ENCODE measurements at regions not wholly inside any gene's neighbourhood (a gene's known extent, or its start where the extent isn't known, plus 50 kb on each side); places are given as distances from the start of the nearest gene placed in this dataset.

- H2AFZ ChIP-seq (ENCODE audit: low read length), result no peak overlapping the region
- H3F3A ChIP-seq (ENCODE audit: insufficient read depth, low read length), result no peaks in the 10 kb centered on the region
- H3K9me2 ChIP-seq (replicated peaks; ENCODE audit: insufficient read depth, low read length), result no peaks in the 10 kb centered on the region
- no peaks in the 10 kb centered on the region for H3K27me3 ChIP-seq (replicated peaks; ENCODE audit: insufficient read depth, low read length)
- no peak overlapping the region for H3K4me2 ChIP-seq (ENCODE audit: low read depth, low read length)
- H3K9me3 ChIP-seq (replicated peaks; ENCODE audit: insufficient read depth, low read length), result no peaks in the 10 kb centered on the region
- no peaks in the 10 kb centered on the region for H3K79me2 ChIP-seq (ENCODE audit: low read length)
- no peak overlapping the region for H3K27ac ChIP-seq (ENCODE audit: low read length)
- no peaks in the 10 kb centered on the region for H3K36me3 ChIP-seq (replicated peaks; ENCODE audit: insufficient read depth, low read length)
- no peak overlapping the region for H3K4me3 ChIP-seq (ENCODE audit: low read length)
- no peaks in the 10 kb centered on the region for H3K4me1 ChIP-seq (ENCODE audit: low read length)
- no peak overlapping the region for H3K9ac ChIP-seq (ENCODE audit: low read length)
- no peak for TF ChIP-seq EZH2phosphoT487 (IDR thresholded peaks at IDR 0.05; ENCODE audit: low read length)
- no peak for TF ChIP-seq CTCF (IDR thresholded peaks at IDR 0.05; ENCODE audit: low read length)
- no peak for TF ChIP-seq EZH2 (optimal IDR thresholded peaks at IDR 0.05; ENCODE audit: low read depth, low read length)
- H4K20me1 ChIP-seq (ENCODE audit: insufficient read depth, low read length), result no peaks in the 10 kb centered on the region
- DNase-seq, result no peak
These were observed 360.5 kb upstream of the TARS1 start for GRCh38 chr5:33080287-33080686.

DNA sequence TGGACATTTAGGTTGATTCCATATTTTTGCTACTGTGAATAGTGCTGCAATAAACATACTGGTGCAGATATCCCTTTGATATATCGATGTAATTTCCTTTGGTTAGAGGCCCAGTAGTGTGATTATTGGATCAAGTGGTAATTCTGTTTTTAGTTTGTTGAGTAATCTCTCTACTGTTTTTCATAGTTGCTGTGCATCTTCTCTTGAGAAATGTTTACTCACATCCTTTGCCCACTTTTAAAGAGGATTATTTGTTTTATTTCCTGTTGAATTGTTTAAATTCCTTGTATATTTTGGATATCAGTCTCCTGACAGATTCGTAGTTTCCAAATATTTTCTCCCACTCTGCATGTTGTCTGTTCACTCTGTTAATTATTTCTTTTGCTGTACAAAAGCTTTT lies 352.6 kb upstream of the TARS1 start:
- no peaks in the 10 kb centered on the region for H3K27me3 ChIP-seq (replicated peaks; ENCODE audit: insufficient read depth, low read length)
- TF ChIP-seq CTCF (IDR thresholded peaks at IDR 0.05; ENCODE audit: low read length), result no peak
- no peak for TF ChIP-seq EZH2 (optimal IDR thresholded peaks at IDR 0.05; ENCODE audit: low read depth, low read length)
- TF ChIP-seq EZH2phosphoT487 (IDR thresholded peaks at IDR 0.05; ENCODE audit: low read length), result no peak
- no peak overlapping the region for H3K9ac ChIP-seq (ENCODE audit: low read length)
- no peak overlapping the region for H2AFZ ChIP-seq (ENCODE audit: low read length)
- no peak for DNase-seq
- H3K4me2 ChIP-seq (ENCODE audit: low read depth, low read length), result no peak overlapping the region
- H3K79me2 ChIP-seq (ENCODE audit: low read length), result no peaks in the 10 kb centered on the region
- no peaks in the 10 kb centered on the region for H3F3A ChIP-seq (ENCODE audit: insufficient read depth, low read length)
- no peak overlapping the region for H3K27ac ChIP-seq (ENCODE audit: low read length)
- no peaks in the 10 kb centered on the region for H3K36me3 ChIP-seq (replicated peaks; ENCODE audit: insufficient read depth, low read length)
- H3K9me2 ChIP-seq (replicated peaks; ENCODE audit: insufficient read depth, low read length), result no peaks in the 10 kb centered on the region
- H3K4me3 ChIP-seq (ENCODE audit: low read length), result no peak overlapping the region
- H3K4me1 ChIP-seq (ENCODE audit: low read length), result no peaks in the 10 kb centered on the region
- no peaks in the 10 kb centered on the region for H3K9me3 ChIP-seq (replicated peaks; ENCODE audit: insufficient read depth, low read length)
- no peaks in the 10 kb centered on the region for H4K20me1 ChIP-seq (ENCODE audit: insufficient read depth, low read length)

DNA sequence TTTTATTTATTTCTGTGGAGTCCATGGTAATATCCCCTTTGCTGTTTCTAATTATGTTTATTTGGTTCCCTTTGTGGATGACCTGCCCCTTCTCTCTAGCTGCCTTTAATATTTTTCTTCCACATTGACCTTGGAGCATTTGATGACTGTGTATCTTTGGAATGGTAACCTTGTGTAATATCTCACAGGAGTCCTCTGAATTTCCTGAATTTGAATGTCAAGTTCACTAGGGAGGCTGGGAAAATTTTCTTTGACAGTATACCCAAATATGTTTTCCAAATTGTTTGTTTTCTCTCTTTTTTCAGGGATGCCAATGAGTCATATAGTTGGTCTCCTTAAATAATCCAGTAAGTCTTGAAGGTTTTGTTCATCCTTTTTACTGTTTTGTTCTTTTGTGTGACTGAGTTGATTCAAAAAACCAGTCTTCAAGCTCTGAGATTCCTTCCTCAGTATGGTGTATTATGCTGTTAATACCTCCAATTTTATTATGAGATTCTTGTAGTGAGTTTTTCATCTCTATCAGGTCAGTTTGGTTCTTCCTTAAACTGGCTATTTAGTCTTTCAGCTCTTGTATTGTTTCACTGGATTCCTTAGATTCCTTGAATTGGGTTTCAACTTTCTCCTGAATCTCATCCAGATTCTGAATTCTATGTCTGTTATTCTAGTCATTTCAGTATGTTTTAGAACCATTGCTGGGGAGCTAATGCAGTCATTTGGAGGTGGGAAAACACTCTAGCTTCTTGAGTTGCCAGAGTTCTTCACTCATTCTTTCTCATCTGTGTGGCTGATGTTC lies 349.0 kb upstream of the TARS1 start:
- Histone ChIP-seq H3K9ac (ENCODE audit: low read length) (no peak overlapping the region), H3F3A (ENCODE audit: insufficient read depth, low read length) (no peaks in the 10 kb centered on the region), H3K4me3 (ENCODE audit: low read length) (no peak overlapping the region), H3K36me3 (replicated peaks; ENCODE audit: insufficient read depth, low read length) (no peaks in the 10 kb centered on the region), H3K9me3 (replicated peaks; ENCODE audit: insufficient read depth, low read length) (no peaks in the 10 kb centered on the region), H4K20me1 (ENCODE audit: insufficient read depth, low read length) (no peaks in the 10 kb centered on the region), H3K9me2 (replicated peaks; ENCODE audit: insufficient read depth, low read length) (no peaks in the 10 kb centered on the region), H2AFZ (ENCODE audit: low read length) (no peak overlapping the region), H3K4me1 (ENCODE audit: low read length) (no peaks in the 10 kb centered on the region), H3K79me2 (ENCODE audit: low read length) (no peaks in the 10 kb centered on the region), H3K4me2 (ENCODE audit: low read depth, low read length) (no peak overlapping the region), H3K27me3 (replicated peaks; ENCODE audit: insufficient read depth, low read length) (no peaks in the 10 kb centered on the region), H3K27ac (ENCODE audit: low read length) (no peak overlapping the region)
- DNase-seq, result no peak
- TF ChIP-seq CTCF (IDR thresholded peaks at IDR 0.05; ENCODE audit: low read length), result no peak
- TF ChIP-seq EZH2phosphoT487 (IDR thresholded peaks at IDR 0.05; ENCODE audit: low read length), result no peak
- no peak for TF ChIP-seq EZH2 (optimal IDR thresholded peaks at IDR 0.05; ENCODE audit: low read depth, low read length)
